ENCODE measurements at regions not wholly inside any gene's neighbourhood (a gene's known extent, or its start where the extent isn't known, plus 50 kb on each side); places are given as distances from the start of the nearest gene placed in this dataset.

- TF ChIP-seq RNF219 (CRISPR knock-in tag; IDR thresholded peaks at IDR 0.05) = no peak
- TF ChIP-seq REST (IDR thresholded peaks at IDR 0.05; ENCODE audit: borderline replicate concordance in 1 of 2, low read depth in 1 of 2, low read length in 2 of 2) = no peak
- TF ChIP-seq CEBPB (IDR thresholded peaks at IDR 0.05; ENCODE audit: borderline replicate concordance, low read depth, low read length) = no peak
- no peak for TF ChIP-seq ZNF792 (CRISPR knock-in tag; IDR thresholded peaks at IDR 0.05)
- TF ChIP-seq GMEB2 (CRISPR knock-in tag; IDR thresholded peaks at IDR 0.05; ENCODE audit: low read depth) = no peak
- TF ChIP-seq CREB1 (IDR thresholded peaks at IDR 0.05) = no peak
- no peak for TF ChIP-seq CREB1 (CRISPR knock-in tag; IDR thresholded peaks at IDR 0.05)
- no peak for TF ChIP-seq CTCF (CRISPR knock-in tag; IDR thresholded peaks at IDR 0.05)
- no peak for TF ChIP-seq GTF2F1 (IDR thresholded peaks at IDR 0.05; ENCODE audit: low read length)
- TF ChIP-seq KDM5A (IDR thresholded peaks at IDR 0.05; ENCODE audit: borderline replicate concordance, low read length) = no peak
- TF ChIP-seq EP300 (IDR thresholded peaks at IDR 0.05; ENCODE audit: low read depth in 2 of 2, low read length in 2 of 2) = no peak
- no peak for TF ChIP-seq EP300 (CRISPR knock-in tag; IDR thresholded peaks at IDR 0.05; ENCODE audit: borderline replicate concordance)
- no peak for TF ChIP-seq HNRNPUL1 (IDR thresholded peaks at IDR 0.05; ENCODE audit: low read depth, low read length)
- no peak for TF ChIP-seq MNT (IDR thresholded peaks at IDR 0.05)
- TF ChIP-seq ZNF121 (CRISPR knock-in tag; IDR thresholded peaks at IDR 0.05) = no peak
- TF ChIP-seq ZNF431 (CRISPR knock-in tag; IDR thresholded peaks at IDR 0.05; ENCODE audit: borderline replicate concordance, low read depth) = no peak
These were observed 429.4 kb downstream of the EDEM1 start for GRCh38 chr3:5616873-5617272.
